GM04504 (cell line): ENCODE measurements at regions not wholly inside any gene's neighbourhood (a gene's known extent, or its start where the extent isn't known, plus 50 kb on each side); places are given as distances from the start of the nearest gene placed in this dataset.

Experiments used
- DNase-seq: peaks from one replicate; pipeline ENCODE4 v3.0.0-alpha.2; 2012; ENCODE audit warnings: low read depth

DNA sequence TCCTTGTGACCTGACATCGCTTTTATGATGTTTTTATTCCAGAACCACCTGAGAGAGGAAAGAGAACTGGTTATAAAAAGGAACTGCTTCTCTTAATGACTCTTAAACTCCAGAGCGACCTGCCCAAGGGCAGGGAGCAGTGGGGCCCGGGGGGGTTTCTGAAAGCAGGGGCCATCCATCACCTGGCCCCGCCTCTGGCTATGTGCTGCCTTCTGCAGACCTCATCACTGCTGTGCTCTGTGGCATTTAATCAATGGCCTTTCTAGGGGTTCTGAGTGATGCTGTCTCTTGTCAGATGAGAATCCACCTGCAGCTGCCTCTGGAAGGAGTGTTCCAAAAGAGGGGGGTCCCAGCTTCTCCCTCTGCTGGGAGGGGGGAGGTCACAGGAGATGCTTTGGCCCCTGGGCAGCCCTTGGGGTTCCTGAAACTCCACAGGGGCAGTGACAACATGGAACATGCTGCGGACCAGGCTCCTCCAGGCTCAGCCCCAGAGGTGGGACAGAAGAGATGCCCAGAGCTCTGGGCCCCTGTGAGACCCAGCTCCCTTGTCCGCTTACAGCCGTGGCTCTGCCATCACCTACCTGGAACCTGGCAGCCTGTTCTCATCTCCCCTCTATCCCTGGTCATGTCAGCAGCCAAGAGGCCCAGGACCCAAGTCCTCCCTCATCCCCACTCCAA, 177.1 kb upstream of the SULF2 start:
- DNase-seq = no peak

DNA sequence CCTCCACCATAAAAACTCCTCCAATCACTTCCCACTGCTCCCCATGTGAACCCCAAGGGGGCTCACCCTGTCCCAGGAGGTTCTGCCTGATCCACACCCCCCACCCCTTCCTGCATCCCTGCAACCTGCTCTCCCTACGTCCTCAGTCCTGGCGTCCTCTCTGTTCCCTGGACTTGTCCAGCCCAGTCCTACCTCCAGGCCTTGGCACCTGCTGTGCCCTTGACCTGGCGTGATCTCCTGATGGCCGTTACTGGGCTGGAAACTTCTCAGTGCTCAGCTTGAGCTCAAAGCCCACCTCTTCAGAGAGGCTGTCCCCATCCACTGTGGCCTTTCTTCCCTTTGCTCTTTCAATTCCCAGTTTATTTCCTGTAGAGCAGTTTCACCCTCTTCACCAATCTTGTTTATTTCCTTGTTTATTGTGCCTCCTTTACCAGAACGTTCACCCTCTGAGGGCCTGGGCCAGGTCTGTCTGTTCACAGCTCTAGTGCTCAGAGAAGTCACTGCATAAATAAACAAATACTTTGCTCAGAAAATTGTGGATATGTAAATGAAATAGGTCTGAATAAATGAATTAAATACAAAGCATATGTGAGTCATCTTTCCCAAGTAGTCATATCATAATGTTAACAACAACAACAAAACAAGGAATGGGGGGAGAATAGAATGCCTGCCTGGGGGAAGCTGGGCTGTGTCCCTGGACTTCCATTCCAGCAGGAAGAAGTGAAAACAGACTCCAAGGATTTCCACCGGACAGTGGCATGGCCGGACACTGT, 175.7 kb upstream of the SULF2 start:
- DNase-seq = no peak

- DNase-seq = no peak
Measured at GRCh38 chr20:47960277-47960676, 175.0 kb upstream of the SULF2 start.

GRCh38 chr20:47957989-47958801, 172.9 kb upstream of the SULF2 start:
- peak; percentile 56 for DNase-seq

- DNase-seq = no peak
Measured at GRCh38 chr20:47957135-47957534, 171.9 kb upstream of the SULF2 start.

DNA sequence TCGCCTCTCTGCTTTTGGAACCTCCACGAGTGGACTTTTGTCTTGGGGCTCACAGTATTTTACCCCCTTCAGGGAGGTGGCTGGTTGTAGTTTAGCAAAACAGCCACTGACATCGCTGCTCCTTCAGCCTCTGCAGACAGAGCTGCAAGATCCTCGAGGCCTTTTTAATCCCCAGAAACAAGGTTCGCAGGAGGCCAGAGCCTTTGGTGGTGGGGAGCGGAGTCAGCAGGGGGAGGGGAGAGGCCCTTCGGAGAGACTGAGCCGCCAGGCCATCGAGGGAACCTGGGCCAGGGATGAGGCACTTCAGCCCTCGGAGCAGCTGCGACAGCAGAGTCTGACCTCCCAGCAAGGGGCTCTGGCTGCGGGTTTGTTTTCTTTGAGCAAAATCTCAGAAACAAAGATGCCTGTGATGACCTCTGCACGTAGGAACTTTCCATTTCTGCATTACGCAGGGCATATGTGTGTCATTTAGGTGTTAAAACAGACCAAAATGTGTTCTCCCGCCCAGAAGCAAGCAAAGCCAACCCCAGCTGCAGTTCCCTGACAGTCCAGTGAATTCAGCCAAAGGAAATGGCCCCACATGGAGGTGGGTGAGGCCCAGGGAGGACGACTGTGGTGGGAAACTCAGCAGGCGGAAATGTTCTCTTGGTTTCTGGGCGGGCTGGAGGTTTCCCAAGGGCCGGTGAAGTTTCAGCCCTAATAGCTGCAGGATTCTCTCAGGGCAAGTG, 171.2 kb upstream of the SULF2 start:
- DNase-seq = no peak

DNA sequence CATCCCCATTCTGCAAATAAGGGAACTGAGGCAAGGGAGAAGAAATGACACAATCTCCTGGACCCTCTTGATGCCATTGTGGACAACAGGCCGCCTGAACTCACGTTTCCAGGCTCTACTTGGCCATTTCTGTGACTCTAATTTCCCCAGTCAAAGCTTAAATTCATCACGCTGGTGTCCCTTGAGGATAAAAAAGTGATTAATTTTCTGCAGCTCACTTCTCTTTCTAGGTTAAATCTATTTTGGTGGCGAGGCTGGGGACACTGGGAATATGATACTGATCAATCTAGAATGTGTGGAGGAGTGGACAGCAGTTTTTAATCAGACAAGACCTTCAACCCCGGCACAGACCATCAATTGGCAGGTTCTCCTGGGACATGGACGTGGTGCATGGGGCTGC, 168.2 kb upstream of the SULF2 start:
- DNase-seq = no peak

DNA sequence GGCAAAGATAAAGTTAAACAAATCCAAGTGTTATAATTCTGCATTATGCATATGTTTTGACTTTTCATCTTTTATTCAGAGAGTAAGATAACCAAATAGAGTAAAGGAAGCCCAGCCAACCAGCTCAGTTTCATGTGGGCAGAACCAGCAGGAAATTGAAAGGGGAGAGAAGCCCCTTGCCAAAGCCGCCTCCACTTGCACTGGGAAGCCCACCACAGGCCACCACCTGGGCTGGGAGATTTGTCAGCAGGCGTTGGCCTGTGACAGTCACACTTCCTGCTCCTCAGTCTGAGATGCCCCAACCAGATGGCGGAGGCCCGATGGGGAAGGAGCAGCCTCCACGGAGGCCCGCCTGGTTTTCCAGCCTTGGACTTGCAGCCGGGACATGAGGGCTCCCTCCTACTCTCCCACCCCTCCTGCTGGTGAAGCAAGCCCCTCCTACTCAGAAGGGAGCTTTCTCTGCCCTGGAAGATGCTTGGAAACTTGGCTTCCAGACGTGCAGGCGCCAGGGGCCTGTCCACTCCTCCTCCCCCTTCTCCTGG, 166.8 kb upstream of the SULF2 start:
- DNase-seq = no peak

GRCh38 chr20:47951521-47951971, 166.3 kb upstream of the SULF2 start:
- no peak for DNase-seq

DNA sequence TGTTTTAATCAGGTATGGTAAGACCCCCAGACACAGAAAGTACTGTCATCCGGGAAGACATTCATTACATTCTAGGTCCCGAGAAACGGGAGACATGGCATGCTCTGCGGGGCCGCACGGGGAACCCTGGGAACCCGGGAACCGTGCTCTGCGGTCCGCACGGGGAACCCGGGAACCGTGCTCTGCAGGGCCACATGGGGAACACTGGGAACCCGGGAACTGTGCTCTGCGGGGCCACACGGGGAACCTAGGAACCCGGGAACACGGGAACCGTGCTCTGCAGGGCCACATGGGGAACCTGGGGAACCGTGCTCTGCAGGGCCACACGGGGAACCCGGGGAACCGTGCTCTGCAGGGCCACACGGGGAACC, 165.6 kb upstream of the SULF2 start:
- DNase-seq = no peak

- no peak for DNase-seq
Measured at GRCh38 chr20:47950124-47950912, 165.0 kb upstream of the SULF2 start.

- DNase-seq = no peak
Measured at GRCh38 chr20:47949230-47949629, 163.9 kb upstream of the SULF2 start.

DNA sequence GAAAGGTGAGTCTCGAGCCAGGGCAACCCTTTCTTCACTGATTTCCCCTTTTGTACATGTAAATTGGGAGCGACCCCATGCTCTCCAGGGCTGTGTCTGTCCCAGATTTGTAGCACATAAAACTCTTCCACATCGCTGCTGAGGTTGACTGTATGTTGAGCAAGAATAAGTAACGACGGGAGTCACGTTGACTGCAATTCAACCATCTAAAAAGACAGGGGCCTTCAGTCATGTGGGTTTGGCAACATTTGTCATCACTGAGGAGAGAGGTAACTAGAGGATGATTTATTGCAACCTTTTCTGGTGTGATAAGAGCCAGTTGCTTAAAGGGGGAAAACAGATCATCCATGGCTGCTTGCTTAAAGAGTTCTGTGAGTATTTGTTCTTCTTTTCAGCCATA, 159.4 kb upstream of the SULF2 start:
- DNase-seq = no peak

DNA sequence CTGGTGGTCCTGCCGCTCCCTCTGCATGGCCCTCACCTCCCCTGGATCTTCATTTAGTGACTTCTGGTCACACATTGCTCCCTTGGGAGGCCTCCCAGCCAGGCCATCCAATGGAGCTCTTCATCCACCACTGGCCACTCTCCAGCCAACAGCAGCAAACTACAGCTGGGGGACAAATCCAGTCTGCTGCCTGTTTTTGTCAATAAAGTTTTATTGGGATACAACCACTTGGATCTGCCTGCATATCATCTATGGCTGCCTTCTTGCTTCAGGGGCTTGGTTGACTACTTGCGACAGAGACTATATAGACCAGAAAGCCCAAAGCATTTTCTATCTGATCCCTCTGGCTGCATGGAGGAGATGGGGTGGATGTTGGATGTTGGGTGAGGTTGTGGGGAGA, 156.6 kb upstream of the SULF2 start:
- no peak for DNase-seq

GRCh38 chr20:47940101-47940813, 155.0 kb upstream of the SULF2 start:
- DNase-seq = no peak

- no peak for DNase-seq
Measured at GRCh38 chr20:47936612-47937011, 151.3 kb upstream of the SULF2 start.

DNA sequence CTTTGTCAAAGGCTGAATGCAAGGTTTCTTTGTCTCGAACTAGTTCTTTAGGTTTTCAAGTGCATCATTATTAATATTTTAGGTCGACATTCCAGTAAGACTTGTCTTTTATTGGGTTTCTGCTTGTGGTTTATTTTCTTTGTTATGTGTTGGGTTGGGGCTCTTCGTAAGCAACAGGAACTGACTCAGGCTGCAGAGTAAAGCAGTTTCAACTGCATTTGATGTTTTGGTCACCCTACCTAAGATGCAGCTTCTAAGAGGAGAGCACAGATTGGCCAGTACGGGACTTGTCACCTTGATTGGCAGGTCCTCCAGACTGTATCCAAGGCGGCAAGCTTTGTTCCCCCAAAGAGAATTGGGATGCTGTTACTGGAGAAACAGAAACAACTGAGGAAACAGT, 149.5 kb upstream of the SULF2 start:
- no peak for DNase-seq

GRCh38 chr20:47931443-47931842, 146.2 kb upstream of the SULF2 start:
- no peak for DNase-seq

GRCh38 chr20:47931002-47931401, 145.7 kb upstream of the SULF2 start:
- no peak for DNase-seq

DNA sequence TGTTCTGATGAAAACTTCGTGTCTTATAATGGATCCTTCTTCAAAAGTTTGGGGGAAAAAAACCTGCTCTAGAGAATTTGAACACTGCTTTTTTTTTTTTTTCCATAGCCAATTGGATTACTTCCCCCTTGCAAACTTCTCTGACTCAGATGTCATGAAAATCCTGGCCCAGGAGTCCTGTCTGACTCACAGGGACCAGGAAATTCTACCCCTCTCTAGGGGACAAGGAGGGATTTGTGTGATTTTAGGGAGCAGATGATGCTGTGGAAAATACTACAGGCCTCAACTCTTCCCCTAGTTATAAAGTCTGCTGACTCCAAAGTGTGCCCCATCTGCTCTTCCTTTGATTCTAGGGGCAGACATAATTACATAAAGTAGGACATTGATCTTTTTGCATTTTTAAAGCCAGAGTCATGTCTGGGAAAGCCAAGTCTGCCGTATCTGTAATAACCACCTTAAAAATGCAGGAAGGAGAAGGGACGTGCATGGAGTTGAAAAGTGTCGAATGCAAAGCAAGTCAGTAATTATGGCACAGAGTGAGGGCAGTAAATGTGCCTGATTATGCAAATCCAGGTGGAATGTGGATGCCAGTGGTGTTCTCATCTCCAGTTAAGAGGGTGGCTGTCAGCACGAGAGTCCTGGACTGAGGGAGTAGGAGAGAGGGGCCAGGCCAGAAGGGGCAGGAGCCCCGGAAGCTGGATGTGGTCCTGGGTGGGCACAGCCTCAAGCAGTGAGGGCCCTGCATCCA, 144.3 kb upstream of the SULF2 start:
- DNase-seq = peak; percentile 60
